Loucy (cell line): ENCODE measurements at regions not wholly inside any gene's neighbourhood (a gene's known extent, or its start where the extent isn't known, plus 50 kb on each side); places are given as distances from the start of the nearest gene placed in this dataset.
"Not testable (repeated sequence)": the region's sequence is repeated elsewhere in the genome, so short reads cannot be mapped to it uniquely, and the experiment has no call there.

Experiments
- H2AFZ ChIP-seq: fragments of 200-600 bp; sonication (generic); 2 replicates; pipeline ENCODE4 v1.6.0; 2016; ENCODE audit warnings: antibody characterized with exemption, mild to moderate bottlenecking, low read length, moderate library complexity
- H3F3A ChIP-seq: fragments of 200-600 bp; 2 replicates; pipeline ENCODE4 v1.6.0; 2016; ENCODE audit warnings: antibody characterized with exemption, low read depth, mild to moderate bottlenecking
- H3K27me3 ChIP-seq: fragments of 200-600 bp; sonication (generic); 2 replicates; pipeline ENCODE4 v1.6.1; 2014; ENCODE audit warnings: low read length, mild to moderate bottlenecking; ENCODE audit not compliant: insufficient read depth, poor library complexity, severe bottlenecking
- H3K36me3 ChIP-seq: fragments of 200-600 bp; sonication (generic); 2 replicates; pipeline ENCODE4 v1.6.1; 2016; ENCODE audit warnings: low read length; ENCODE audit not compliant: insufficient read depth
- H3K4me1 ChIP-seq: fragments of 200-600 bp; sonication (generic); 2 replicates; pipeline ENCODE4 v1.5.1; 2014; ENCODE audit warnings: low read length, mild to moderate bottlenecking; ENCODE audit not compliant: insufficient read depth, poor library complexity, severe bottlenecking
- H3K4me2 ChIP-seq: fragments of 200-600 bp; sonication (generic); 2 replicates; pipeline ENCODE4 v1.6.0; 2014; ENCODE audit warnings: antibody characterized with exemption, low read length, low read depth, mild to moderate bottlenecking; ENCODE audit not compliant: poor library complexity, severe bottlenecking
- H3K4me3 ChIP-seq: fragments of 200-600 bp; sonication (generic); 2 replicates; pipeline ENCODE4 v1.5.1; 2014; ENCODE audit warnings: low read length, mild to moderate bottlenecking, mixed read lengths; ENCODE audit not compliant: poor library complexity, severe bottlenecking
- H3K79me2 ChIP-seq: fragments of 200-600 bp; sonication (generic); 2 replicates; pipeline ENCODE4 v1.6.1; 2014; ENCODE audit warnings: low read length; ENCODE audit not compliant: insufficient read depth
- H3K9ac ChIP-seq: fragments of 200-600 bp; sonication (generic); 2 replicates; pipeline ENCODE4 v1.6.0; 2014; ENCODE audit warnings: mild to moderate bottlenecking, low read depth, low read length, moderate library complexity; ENCODE audit not compliant: poor library complexity, severe bottlenecking
- H3K9me2 ChIP-seq: fragments of 200-600 bp; sonication (generic); replicated peaks from 2 replicates; pipeline ENCODE4 v1.6.1; 2016; ENCODE audit warnings: low read depth, low read length, mixed read lengths
- H3K9me3 ChIP-seq: fragments of 200-600 bp; sonication (generic); 2 replicates; pipeline ENCODE4 v1.6.1; 2014; ENCODE audit warnings: mild to moderate bottlenecking, antibody characterized with exemption, low read length, low read depth; ENCODE audit not compliant: insufficient read depth
- H4K20me1 ChIP-seq: fragments of 200-600 bp; sonication (generic); 2 replicates; pipeline ENCODE4 v1.6.0; 2014; ENCODE audit warnings: antibody characterized with exemption, low read length, mild to moderate bottlenecking; ENCODE audit not compliant: insufficient read depth, poor library complexity, severe bottlenecking
- CTCF ChIP-seq: fragments of 200-600 bp; sonication (generic); conservative IDR thresholded peaks from 2 replicates; pipeline ENCODE4 v1.5.1; 2014; ENCODE audit warnings: mild to moderate bottlenecking, antibody characterized with exemption, low read length
- EZH2phosphoT487 ChIP-seq: fragments of 200-600 bp; IDR thresholded peaks from 2 replicates; pipeline ENCODE4 v1.6.1; 2018; ENCODE audit warnings: antibody characterized with exemption, mild to moderate bottlenecking, moderate library complexity, borderline replicate concordance

GRCh38 chrX:40987413-40987812 lies 97.8 kb upstream of the USP9X start:
- H3K9ac ChIP-seq, result no peak overlapping the region
- no peak overlapping the region for H3K4me3 ChIP-seq
- no peaks in the 10 kb centered on the region for H3K4me1 ChIP-seq
- H3F3A ChIP-seq, result no peaks in the 10 kb centered on the region
- no peaks in the 10 kb centered on the region for H3K27me3 ChIP-seq
- no peaks in the 10 kb centered on the region for H4K20me1 ChIP-seq
- no peak overlapping the region for H2AFZ ChIP-seq
- no peaks in the 10 kb centered on the region for H3K79me2 ChIP-seq
- H3K36me3 ChIP-seq, result no peaks in the 10 kb centered on the region
- TF ChIP-seq CTCF (no peak), EZH2phosphoT487 (no peak)
- no peak overlapping the region for H3K4me2 ChIP-seq
- no peaks in the 10 kb centered on the region for H3K9me2 ChIP-seq
- no peaks in the 10 kb centered on the region for H3K9me3 ChIP-seq

- H2AFZ ChIP-seq, result no peak overlapping the region
- H3F3A ChIP-seq, result no peaks in the 10 kb centered on the region
- no peak overlapping the region for H3K4me3 ChIP-seq
- TF ChIP-seq CTCF, result no peak
- no peak for TF ChIP-seq EZH2phosphoT487
- H3K4me2 ChIP-seq, result no peak overlapping the region
- H3K9me3 ChIP-seq, result no peaks in the 10 kb centered on the region
- H3K4me1 ChIP-seq, result no peaks in the 10 kb centered on the region
- no peaks in the 10 kb centered on the region for H3K36me3 ChIP-seq
- H3K27me3 ChIP-seq, result no peaks in the 10 kb centered on the region
- H4K20me1 ChIP-seq, result no peaks in the 10 kb centered on the region
- no peaks in the 10 kb centered on the region for H3K79me2 ChIP-seq
- H3K9ac ChIP-seq, result no peak overlapping the region
- H3K9me2 ChIP-seq, result no peaks in the 10 kb centered on the region
Measured at GRCh38 chrX:40988100-40988499, 97.1 kb upstream of the USP9X start.

GRCh38 chrX:40993395-40993794 lies 91.8 kb upstream of the USP9X start:
- H3K79me2 ChIP-seq, H3K36me3 ChIP-seq, H3K4me2 ChIP-seq, H3K4me3 ChIP-seq, H3K9me2 ChIP-seq, H3K9me3 ChIP-seq, H3K27me3 ChIP-seq, H4K20me1 ChIP-seq, H3F3A ChIP-seq, H2AFZ ChIP-seq, H3K4me1 ChIP-seq, H3K9ac ChIP-seq: not testable (repeated sequence)

GRCh38 chrX:40996886-40997530 lies 88.2 kb upstream of the USP9X start:
- Histone ChIP-seq H3K36me3 (no peaks in the 10 kb centered on the region), H3K9me3 (no peaks in the 10 kb centered on the region), H3K4me3 (no peak overlapping the region), H3K4me2 (no peak overlapping the region), H4K20me1 (no peaks in the 10 kb centered on the region), H3F3A (no peaks in the 10 kb centered on the region), H3K9me2 (no peaks in the 10 kb centered on the region), H2AFZ (peak overlapping the region; percentile 73), H3K79me2 (no peaks in the 10 kb centered on the region), H3K9ac (no peak overlapping the region), H3K27me3 (no peaks in the 10 kb centered on the region), H3K4me1 (no peaks in the 10 kb centered on the region)
- TF ChIP-seq EZH2phosphoT487 (no peak), CTCF (no peak)
